ENCODE measurements at regions not wholly inside any gene's neighbourhood (a gene's known extent, or its start where the extent isn't known, plus 50 kb on each side); places are given as distances from the start of the nearest gene placed in this dataset.

- no peak overlapping the region for H3K4me3 ChIP-seq (ENCODE audit: low read depth, low read length, poor library complexity, severe bottlenecking)
- H3F3A ChIP-seq (ENCODE audit: insufficient read depth, low read length) = no peaks in the 10 kb centered on the region
- no peak overlapping the region for H3K4me2 ChIP-seq (ENCODE audit: low read length)
- H3K4me1 ChIP-seq (ENCODE audit: insufficient read depth, low read length, severe bottlenecking) = no peaks in the 10 kb centered on the region
- no peaks in the 10 kb centered on the region for H3K36me3 ChIP-seq (ENCODE audit: insufficient read depth, low read length)
- no peaks in the 10 kb centered on the region for H3K9me3 ChIP-seq (ENCODE audit: low read length)
- no peak for TF ChIP-seq EZH2 (IDR thresholded peaks at IDR 0.05; ENCODE audit: borderline replicate concordance, low read length)
- no peak for TF ChIP-seq CTCF (IDR thresholded peaks at IDR 0.05; ENCODE audit: low read length)
- H4K20me1 ChIP-seq (ENCODE audit: insufficient read depth, low read length) = no peaks in the 10 kb centered on the region
- H3K9ac ChIP-seq (ENCODE audit: low read length) = no peak overlapping the region
- H3K27me3 ChIP-seq (ENCODE audit: insufficient read depth, low read length) = no peaks in the 10 kb centered on the region
- H3K79me2 ChIP-seq (ENCODE audit: insufficient read depth, low read length) = no peaks in the 10 kb centered on the region
- H2AFZ ChIP-seq (ENCODE audit: low read length) = no peak overlapping the region
- no peaks in the 10 kb centered on the region for H3K9me2 ChIP-seq (ENCODE audit: low read depth, low read length)
- no peak overlapping the region for H3K27ac ChIP-seq (ENCODE audit: low read depth, low read length, poor library complexity, severe bottlenecking)
These were observed 214.6 kb upstream of the IGFBP7 start for GRCh38 chr4:57324673-57325307.

- Histone ChIP-seq H3K4me3 (ENCODE audit: low read depth, low read length, poor library complexity, severe bottlenecking) (no peak overlapping the region), H3K36me3 (ENCODE audit: insufficient read depth, low read length) (no peaks in the 10 kb centered on the region), H3K4me1 (ENCODE audit: insufficient read depth, low read length, severe bottlenecking) (no peaks in the 10 kb centered on the region), H3F3A (ENCODE audit: insufficient read depth, low read length) (no peaks in the 10 kb centered on the region), H3K9ac (ENCODE audit: low read length) (no peak overlapping the region), H3K79me2 (ENCODE audit: insufficient read depth, low read length) (no peaks in the 10 kb centered on the region), H3K27ac (ENCODE audit: low read depth, low read length, poor library complexity, severe bottlenecking) (no peak overlapping the region), H4K20me1 (ENCODE audit: insufficient read depth, low read length) (no peaks in the 10 kb centered on the region), H3K9me3 (ENCODE audit: low read length) (no peaks in the 10 kb centered on the region), H3K9me2 (ENCODE audit: low read depth, low read length) (no peaks in the 10 kb centered on the region), H3K4me2 (ENCODE audit: low read length) (no peak overlapping the region), H3K27me3 (ENCODE audit: insufficient read depth, low read length) (no peaks in the 10 kb centered on the region), H2AFZ (ENCODE audit: low read length) (no peak overlapping the region)
- TF ChIP-seq CTCF (IDR thresholded peaks at IDR 0.05; ENCODE audit: low read length) = no peak
- no peak for TF ChIP-seq EZH2 (IDR thresholded peaks at IDR 0.05; ENCODE audit: borderline replicate concordance, low read length)
These were observed 210.7 kb upstream of the IGFBP7 start for GRCh38 chr4:57320849-57321248.

GRCh38 chr4:57320217-57320616, 210.0 kb upstream of the IGFBP7 start:
- Histone ChIP-seq H3K4me2 (ENCODE audit: low read length) (no peak overlapping the region), H3K27ac (ENCODE audit: low read depth, low read length, poor library complexity, severe bottlenecking) (no peak overlapping the region)

More at GRCh38 chr4:57320217-57320616, 210.0 kb upstream of the IGFBP7 start:
- H3K79me2 ChIP-seq (ENCODE audit: insufficient read depth, low read length) = no peaks in the 10 kb centered on the region
- H3K9me3 ChIP-seq (ENCODE audit: low read length) = no peaks in the 10 kb centered on the region
- no peaks in the 10 kb centered on the region for H3K27me3 ChIP-seq (ENCODE audit: insufficient read depth, low read length)
- no peaks in the 10 kb centered on the region for H3K9me2 ChIP-seq (ENCODE audit: low read depth, low read length)
- no peak overlapping the region for H3K4me3 ChIP-seq (ENCODE audit: low read depth, low read length, poor library complexity, severe bottlenecking)
- H3K4me1 ChIP-seq (ENCODE audit: insufficient read depth, low read length, severe bottlenecking) = no peaks in the 10 kb centered on the region
- H2AFZ ChIP-seq (ENCODE audit: low read length) = no peak overlapping the region
- no peaks in the 10 kb centered on the region for H3F3A ChIP-seq (ENCODE audit: insufficient read depth, low read length)
- TF ChIP-seq CTCF (IDR thresholded peaks at IDR 0.05; ENCODE audit: low read length) (no peak), EZH2 (IDR thresholded peaks at IDR 0.05; ENCODE audit: borderline replicate concordance, low read length) (no peak)
- no peak overlapping the region for H3K9ac ChIP-seq (ENCODE audit: low read length)
- H3K36me3 ChIP-seq (ENCODE audit: insufficient read depth, low read length) = no peaks in the 10 kb centered on the region
- H4K20me1 ChIP-seq (ENCODE audit: insufficient read depth, low read length) = no peaks in the 10 kb centered on the region

All from OCI-LY1 (cell line).